Activated effector memory CD4-positive, alpha-beta T cell treated with Interleukin-2 at 50 U/mL for 16 hours (primary cell): ENCODE measurements at regions not wholly inside any gene's neighbourhood (a gene's known extent, or its start where the extent isn't known, plus 50 kb on each side); places are given as distances from the start of the nearest gene placed in this dataset.
"Not testable (repeated sequence)": the region's sequence is repeated elsewhere in the genome, so short reads cannot be mapped to it uniquely, and the experiment has no call there.

Experiments
- DNase-seq: peaks from one replicate; pipeline ENCODE4 v3.0.0-alpha.2; 2020

DNA sequence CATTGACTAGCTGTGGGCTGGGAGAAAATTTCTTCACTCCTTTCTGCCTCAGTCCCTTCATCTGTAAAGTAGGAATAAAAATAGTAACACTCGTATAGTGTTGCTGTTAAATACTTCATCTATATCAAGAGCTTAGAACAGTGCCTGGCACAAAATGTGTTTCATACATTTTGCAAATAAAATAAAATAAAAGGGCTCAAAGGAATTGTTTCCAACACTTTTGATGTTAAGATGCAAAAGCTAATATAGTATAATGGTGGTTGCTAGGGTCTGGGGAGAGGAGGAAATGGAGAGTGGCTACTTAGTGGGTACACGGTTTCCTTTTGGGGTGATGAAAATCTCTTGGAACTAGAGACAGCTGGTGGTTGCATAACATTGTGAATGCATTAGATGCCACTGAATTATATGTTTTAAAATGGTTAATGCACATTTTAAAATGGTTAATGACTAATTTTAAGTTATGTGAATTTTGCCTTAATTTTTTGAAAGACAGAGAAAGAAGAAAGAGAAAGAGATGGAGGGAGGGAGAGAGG, 542.1 kb upstream of the ID2 start:
- no peak for DNase-seq

- DNase-seq: no peak
Measured at GRCh38 chr2:8141079-8141707, 540.7 kb upstream of the ID2 start.

DNA sequence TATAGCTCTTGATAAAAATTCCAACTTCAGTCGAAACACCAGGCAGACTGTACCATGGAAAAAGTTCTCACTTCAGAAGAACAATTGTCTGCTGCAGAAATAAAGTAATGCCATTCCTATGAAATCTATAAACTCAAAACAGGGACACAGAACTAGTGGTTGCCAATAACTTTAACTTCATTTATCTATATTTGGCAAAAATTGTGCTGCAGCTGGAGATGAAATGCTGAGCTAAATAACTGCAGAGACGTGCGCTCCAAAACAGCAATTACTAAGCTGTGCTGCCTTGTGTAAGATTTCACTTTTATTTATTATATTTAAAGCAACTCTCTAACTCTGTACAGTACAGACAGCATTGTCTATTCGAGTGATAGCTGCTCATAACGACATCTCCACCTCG, 540.1 kb upstream of the ID2 start:
- DNase-seq: no peak

DNA sequence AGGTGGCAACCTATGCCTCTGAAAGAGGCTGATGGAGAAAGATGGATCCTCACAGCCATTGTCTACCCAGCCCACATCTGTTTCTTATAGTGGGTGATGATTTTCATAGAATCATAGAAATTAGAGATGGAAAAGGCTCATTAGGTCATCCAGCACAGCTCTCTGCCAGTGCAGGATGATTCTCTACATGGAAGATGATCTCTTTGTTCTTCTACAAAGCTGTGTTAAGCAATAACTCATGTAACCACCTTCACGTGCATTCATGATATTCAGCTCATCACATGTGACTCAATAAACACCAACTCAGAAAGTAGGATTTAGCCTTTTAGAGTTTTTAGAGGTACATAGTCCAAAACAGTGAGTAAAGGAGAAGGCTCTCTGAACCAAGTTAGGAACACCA, 539.4 kb upstream of the ID2 start:
- DNase-seq: no peak

DNA sequence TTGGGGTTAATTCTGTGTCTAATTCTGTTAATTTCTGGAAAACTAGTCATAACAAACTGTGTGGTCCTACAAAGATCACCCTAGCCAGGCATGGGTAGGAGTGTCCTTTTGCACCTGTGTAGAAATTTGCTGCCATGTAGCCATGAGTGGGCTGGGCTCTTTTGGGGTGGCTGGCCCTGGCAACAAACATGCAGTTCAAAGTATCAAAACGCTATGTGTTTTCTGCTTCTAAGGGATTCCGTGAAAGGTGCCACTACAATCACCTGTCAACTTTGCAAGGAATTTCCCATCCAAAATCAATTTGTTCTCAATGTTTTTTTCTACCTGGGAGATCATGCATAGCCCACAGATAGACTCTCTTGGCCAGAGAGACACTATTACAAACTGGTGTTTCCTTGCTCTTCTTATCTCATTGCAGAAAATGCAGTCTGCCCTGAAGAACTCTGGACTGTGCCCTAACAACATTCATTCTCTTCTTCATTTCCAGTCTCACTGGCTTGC, 537.7 kb upstream of the ID2 start:
- DNase-seq: no peak

GRCh38 chr2:8144785-8145184, 537.1 kb upstream of the ID2 start:
- DNase-seq: no peak

GRCh38 chr2:8145375-8145774, 536.5 kb upstream of the ID2 start:
- not testable (repeated sequence) for DNase-seq

- DNase-seq: no peak
Measured at GRCh38 chr2:8146132-8147005, 535.5 kb upstream of the ID2 start.

- no peak for DNase-seq
Measured at GRCh38 chr2:8148260-8149006, 533.4 kb upstream of the ID2 start.

DNA sequence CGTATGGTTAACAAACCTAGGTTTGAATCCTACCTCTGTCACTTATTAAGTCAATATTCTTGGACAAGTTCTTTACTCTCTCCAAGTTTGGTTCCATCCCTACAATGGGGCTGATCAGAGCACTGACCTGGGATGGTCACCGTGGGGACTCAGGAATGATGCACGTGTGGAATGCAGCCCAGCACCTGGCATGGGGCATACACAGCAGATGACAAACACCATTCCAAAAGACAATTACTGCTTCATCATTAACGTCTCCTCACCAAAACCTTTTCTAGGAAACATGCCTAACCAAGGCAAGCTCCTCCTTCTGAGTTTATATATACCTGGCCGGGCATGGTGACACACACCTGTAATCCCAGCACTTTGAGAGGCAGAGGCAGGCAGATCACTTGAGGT, 532.9 kb upstream of the ID2 start:
- DNase-seq: no peak

DNA sequence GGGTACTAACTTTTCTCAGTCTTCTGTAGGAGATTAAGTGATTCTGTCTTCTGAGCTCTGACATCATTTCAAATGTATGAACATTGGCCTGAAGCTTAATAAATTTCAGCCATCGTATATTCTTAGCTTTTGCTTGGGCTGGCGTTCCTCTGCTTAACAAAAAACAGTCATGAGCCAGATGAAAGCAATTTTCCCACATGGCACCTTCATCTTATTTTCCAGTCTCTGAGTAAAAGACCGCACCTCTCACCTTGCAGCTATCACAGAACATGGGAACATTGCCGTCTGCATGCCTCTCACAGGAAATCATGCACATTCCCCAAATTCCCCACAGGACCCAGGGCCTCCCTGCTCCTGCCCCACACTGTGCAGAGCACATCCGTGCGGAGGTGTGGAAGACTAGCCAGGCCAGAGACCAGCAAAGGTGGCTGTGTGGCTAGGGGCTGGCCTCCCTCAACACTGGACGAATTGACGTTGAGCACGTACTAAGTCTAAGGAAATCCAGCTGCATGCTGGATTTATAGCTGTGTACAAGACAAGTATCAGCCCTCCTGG, 531.8 kb upstream of the ID2 start:
- no peak for DNase-seq

DNA sequence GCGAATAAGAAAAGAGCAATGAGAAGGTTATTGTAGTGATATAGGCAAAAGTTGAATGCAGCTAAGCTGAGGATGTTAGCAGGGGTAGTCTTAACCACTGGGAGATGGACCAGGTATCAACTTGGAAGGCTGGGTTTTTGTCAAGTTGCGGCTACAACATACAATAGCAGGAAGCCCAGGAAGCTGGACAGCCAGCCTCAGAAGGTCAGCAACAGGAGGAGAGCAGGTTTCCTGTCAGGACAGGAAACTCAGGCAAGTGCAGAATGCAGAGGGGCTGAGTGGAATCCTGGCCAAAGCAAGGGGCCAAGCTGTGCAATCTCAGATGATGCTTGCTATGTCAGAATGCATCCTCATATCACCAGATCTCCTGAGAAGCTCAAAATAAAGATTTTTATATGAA, 530.0 kb upstream of the ID2 start:
- no peak for DNase-seq

DNA sequence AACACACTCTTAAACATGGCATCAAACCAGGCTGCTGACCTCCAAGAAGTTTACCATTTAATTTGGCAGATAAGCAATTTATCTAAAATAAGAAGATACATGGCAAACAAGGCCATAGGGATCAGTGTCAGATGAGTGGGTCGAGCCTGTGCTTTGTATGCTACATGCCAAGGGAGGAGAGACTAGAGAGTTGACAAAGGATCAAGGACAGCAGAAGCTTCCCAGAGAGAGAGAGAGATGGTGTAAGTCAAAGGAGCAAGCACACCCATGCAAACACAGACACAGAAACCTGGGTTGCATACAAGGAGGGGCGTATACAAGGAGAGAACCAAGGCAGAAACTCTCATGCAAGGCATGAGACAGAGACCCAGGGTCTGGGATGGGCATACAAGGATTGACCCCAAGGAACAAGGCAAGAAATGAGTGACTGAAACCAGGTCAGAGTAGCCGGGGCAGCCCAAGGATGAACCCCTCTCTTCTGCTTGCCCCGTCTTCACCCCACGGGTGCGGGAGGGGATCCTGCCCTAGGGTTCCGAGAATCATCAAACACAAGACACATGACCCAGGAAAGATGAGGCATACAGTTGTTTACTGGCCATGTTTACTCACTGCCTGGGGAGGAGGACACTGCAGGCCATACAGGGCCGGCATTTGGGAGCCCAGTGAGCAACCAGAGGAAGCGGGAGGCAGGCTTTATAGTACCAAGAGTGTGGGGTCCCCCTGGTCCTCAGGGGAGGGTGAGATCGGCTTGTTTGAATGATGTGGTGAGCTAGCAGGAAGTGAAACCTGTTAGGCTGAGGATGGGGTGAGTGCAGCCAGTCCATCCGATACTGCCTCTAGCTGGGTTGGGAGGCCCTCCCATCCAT, 529.2 kb upstream of the ID2 start:
- DNase-seq: no peak

DNA sequence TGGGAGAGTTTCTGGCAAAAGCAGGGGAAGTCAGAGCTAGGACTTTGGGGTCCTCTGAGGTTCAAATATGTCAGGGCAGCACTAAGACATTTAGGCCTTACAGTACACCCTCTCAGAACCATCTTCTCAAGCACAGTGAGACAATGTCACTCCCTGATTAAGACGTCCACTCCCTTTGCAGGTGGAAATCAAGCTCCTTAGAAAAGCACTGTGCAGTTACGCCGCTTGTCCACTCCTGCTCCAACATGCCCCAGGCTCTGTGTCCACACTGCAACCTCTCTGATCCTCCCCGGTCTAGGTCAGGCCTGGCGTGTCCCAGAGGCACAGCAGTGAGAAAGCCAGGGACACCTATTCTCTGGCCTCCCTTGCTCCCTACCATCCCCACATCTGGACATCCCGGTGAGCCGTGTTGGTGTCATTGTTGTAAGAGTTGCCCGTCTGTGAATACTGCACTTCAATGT, 528.6 kb upstream of the ID2 start:
- DNase-seq: no peak

GRCh38 chr2:8154270-8154669, 527.6 kb upstream of the ID2 start:
- DNase-seq: no peak

DNA sequence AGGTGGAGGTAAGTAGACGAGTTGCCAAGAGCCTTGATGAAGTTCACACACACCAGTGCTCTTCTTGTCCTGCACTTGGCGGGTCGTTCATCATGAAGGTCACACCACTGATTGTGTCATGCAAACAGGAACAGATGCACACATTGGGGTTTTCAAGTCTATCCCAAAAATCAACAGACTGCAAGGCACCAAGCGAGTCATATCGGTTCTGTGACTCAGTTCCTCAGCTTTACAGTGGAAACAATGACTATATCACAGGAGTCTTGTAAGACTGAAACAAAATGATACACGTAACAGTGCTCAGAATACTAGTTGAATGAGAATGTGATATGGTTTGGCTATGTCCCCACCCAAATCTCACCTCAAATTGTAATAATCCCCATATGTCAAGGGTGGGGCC, 526.9 kb upstream of the ID2 start:
- DNase-seq: no peak

DNA sequence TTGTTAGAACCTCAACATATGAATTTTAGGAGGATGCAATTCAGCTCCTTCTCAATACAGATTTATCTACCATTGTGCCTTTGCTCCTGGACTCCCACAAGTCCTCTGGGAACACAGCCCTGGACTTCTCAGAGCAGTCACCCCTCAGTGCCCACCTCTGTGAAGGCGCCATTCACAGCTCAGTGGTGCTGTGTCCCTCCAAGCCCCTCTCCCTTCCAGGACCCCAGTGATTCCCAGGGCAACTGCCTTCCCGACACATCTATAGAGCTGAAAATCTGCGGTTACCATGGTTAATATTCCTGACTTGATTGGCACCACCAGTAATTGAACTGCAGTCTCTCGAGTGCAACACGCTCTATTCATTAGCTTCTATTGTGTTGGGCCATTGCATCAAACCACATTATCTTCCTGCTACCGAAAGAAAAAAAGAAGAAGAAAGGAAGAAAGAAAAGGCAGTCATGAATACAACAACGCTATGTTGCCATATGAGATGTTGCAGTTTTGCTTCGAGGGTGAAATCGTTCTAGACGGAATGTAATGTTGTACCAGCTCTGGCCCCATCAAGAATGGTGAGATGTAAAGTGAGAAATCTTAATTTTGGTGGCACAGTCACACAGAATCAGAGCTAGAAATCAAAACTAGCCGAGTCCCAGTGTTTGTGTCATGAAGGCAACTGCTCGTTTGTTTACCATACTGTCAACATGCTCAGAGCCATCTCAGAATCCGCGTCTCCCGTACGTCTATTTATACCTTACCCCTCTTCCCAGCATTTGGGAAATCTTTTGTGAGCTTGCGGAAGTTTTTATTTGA, 524.0 kb upstream of the ID2 start:
- no peak for DNase-seq

DNA sequence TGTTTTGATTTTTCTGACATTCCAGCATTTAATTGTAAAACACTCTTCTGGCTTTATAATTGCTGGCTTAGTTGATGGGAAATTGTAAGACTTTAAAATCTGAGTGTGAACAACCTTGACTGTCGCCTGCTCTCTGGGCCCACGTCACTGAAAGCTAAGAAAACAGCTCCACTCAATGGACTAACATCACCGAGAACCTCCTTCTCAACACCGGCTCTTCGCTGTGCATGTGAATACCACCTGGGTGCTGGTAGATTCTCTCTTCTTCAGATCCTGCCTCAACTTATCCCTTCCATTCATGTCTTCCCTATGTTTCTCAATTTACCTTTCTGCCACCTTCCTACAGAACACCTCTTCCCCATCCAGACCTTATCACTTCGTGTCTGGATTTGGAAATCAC, 523.1 kb upstream of the ID2 start:
- DNase-seq: no peak

- DNase-seq: no peak
Measured at GRCh38 chr2:8159211-8159965, 522.5 kb upstream of the ID2 start.

DNA sequence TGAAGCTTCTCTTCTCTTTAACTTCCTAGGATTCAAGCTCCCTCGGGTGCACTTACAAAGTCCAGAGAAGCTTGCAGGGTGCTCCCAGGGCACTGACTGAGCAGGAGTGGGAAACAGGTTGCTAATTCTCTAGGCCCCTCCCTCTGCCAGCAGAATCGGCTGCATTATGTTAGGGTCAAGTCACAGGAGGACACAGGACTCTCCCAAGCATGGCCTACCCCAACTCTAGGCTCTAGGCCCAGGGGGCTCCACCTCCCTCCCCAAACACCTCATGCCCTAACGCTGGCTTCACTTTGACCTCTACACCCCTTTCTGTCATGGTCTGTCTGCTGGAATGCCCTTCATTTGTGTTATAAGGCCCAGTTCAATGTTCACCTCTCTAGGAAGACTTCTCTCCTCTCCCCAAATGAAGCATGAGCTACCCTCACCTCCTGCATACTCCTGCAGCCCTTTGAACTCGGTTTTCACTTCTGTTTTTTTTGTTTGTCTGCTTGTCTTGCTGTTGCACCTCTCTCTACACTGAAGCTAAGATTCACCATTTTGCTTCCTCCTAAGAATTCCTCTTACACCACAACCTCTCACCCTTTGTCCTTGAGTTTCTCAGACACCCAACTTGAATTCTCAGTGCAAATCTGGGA, 521.8 kb upstream of the ID2 start:
- DNase-seq: no peak
